Stimulated activated memory B cell treated with anti-CD40 and anti-IgM and Interleukin-4, amounts not matched to agents 10 μg/mL and 1 μg/mL and 100 μg/mL, for 72 hours (primary cell): ENCODE measurements at regions not wholly inside any gene's neighbourhood (a gene's known extent, or its start where the extent isn't known, plus 50 kb on each side); places are given as distances from the start of the nearest gene placed in this dataset.

Experiments used
- ATAC-seq: fragments of 150-1000 bp; cut with Tn5 transposase; 2 replicates; pipeline ENCODE4 v1.10.0; 2021
- H3K27ac Mint-ChIP-seq: one replicate; pipeline ENCODE4 v1.8.0; 2022; ENCODE audit warnings: mild to moderate bottlenecking, mixed read lengths
- H3K27me3 Mint-ChIP-seq: one replicate; pipeline ENCODE4 v1.8.0; 2022; ENCODE audit warnings: mixed read lengths
- H3K36me3 Mint-ChIP-seq: one replicate; pipeline ENCODE4 v1.8.0; 2022; ENCODE audit warnings: mixed read lengths
- H3K4me1 Mint-ChIP-seq: one replicate; pipeline ENCODE4 v1.8.0; 2022; ENCODE audit warnings: mixed read lengths
- H3K4me3 Mint-ChIP-seq: one replicate; pipeline ENCODE4 v1.8.0; 2022; ENCODE audit warnings: mild to moderate bottlenecking, moderate library complexity, mixed read lengths
- H3K9me3 Mint-ChIP-seq: one replicate; pipeline ENCODE4 v1.8.0; 2022; ENCODE audit warnings: mixed read lengths

GRCh38 chr6:104325341-104326172 lies 534.2 kb downstream of the HACE1 start:
- ATAC-seq, result no peak

DNA sequence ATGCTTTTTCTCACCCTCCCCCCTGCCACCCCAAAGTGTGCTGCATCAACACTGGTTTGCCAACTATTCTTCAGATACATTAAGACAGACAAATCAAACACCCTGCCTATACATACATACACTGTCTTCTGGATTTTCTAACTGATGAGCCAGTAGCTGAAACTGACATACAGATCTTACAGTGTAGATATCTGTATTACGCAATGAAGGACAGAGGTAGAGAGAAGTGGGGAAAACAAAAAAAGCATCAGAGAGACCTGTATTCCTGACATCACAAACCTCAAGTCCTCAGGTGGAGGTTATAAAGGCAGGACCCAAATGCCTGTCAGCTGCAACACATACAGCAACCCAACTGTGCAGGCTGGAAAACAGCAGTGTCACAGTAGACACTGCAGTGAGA lies 535.4 kb downstream of the HACE1 start:
- Mint-ChIP-seq H3K36me3 (no peaks in the 10 kb centered on the region), H3K9me3 (no peaks in the 10 kb centered on the region), H3K27me3 (no peaks in the 10 kb centered on the region), H3K4me3 (no peak overlapping the region), H3K4me1 (no peaks in the 10 kb centered on the region), H3K27ac (no peak overlapping the region)
- no peak for ATAC-seq

More at GRCh38 chr6:104325341-104326172, 534.2 kb downstream of the HACE1 start:
- no peaks in the 10 kb centered on the region for H3K9me3 Mint-ChIP-seq
- no peak overlapping the region for H3K4me3 Mint-ChIP-seq
- no peaks in the 10 kb centered on the region for H3K36me3 Mint-ChIP-seq
- H3K27me3 Mint-ChIP-seq, result no peaks in the 10 kb centered on the region
- no peak overlapping the region for H3K27ac Mint-ChIP-seq
- H3K4me1 Mint-ChIP-seq, result no peaks in the 10 kb centered on the region

DNA sequence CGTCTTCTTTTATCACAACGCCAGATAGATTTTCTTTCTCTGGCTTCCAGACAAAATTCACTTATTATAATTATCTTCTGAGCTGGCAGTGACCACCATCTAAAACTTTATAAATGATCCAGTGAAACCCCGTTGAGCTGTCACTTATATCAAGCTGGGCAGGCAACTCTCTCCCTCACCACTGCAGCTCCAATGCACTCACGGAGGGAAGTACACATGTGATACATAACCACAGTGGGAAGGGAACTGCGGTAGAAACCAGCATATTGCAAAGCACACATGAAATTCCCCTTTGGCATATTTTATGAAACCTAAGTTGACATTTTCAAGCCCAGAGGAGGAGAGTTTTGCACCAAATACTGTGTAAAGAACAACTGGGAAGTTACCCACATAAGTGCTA lies 536.9 kb downstream of the HACE1 start:
- Mint-ChIP-seq H3K27me3 (no peaks in the 10 kb centered on the region), H3K4me3 (no peak overlapping the region), H3K27ac (no peak overlapping the region), H3K36me3 (no peaks in the 10 kb centered on the region), H3K9me3 (no peaks in the 10 kb centered on the region), H3K4me1 (no peaks in the 10 kb centered on the region)
- ATAC-seq, result no peak

GRCh38 chr6:104321301-104321700 lies 538.4 kb downstream of the HACE1 start:
- Mint-ChIP-seq H3K27ac (no peak overlapping the region), H3K27me3 (no peaks in the 10 kb centered on the region), H3K4me3 (no peak overlapping the region), H3K4me1 (no peaks in the 10 kb centered on the region), H3K9me3 (peaks cover 2% of the 10 kb centered on the region), H3K36me3 (no peaks in the 10 kb centered on the region)
- no peak for ATAC-seq

DNA sequence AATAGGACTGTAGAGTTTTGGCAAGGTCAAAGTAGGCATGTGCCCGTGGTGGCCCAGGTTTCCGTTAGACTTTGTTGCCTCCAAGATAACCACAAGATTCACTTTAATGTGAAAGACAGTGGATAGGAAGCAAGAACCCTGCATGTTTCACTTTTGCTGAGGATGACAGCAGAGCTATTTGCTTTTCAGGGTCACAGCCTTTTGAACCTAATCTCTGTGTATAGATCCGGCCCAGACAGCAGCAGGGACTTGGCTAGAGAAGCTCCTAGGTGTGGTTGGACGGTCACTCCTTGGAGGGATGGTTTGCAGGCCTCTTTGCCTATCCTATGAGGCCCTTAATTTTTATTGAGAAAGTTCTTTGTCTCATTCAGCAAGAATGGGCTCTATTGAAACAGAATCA lies 538.8 kb downstream of the HACE1 start:
- H3K36me3 Mint-ChIP-seq, result no peaks in the 10 kb centered on the region
- no peaks in the 10 kb centered on the region for H3K27me3 Mint-ChIP-seq
- H3K9me3 Mint-ChIP-seq, result peaks cover 2% of the 10 kb centered on the region
- no peak overlapping the region for H3K27ac Mint-ChIP-seq
- no peaks in the 10 kb centered on the region for H3K4me1 Mint-ChIP-seq
- H3K4me3 Mint-ChIP-seq, result no peak overlapping the region
- no peak for ATAC-seq

DNA sequence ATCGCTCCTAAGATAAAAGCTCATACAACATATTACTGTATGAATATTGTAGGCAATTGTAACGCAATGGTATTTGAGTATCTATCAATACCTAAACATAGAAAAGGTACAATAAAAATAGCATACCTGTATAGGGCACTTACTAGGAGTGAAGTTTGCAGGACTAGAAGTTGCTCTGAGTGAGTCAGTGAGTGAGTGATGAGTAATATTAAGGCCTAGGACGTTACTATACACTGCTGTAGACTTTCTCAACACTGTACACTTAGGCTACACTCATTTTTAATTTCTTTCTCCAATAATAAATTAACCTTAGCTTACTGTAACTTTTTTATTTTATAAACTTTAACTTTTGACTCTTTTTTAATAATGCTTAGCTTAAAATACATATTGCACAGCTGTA lies 546.9 kb downstream of the HACE1 start:
- Mint-ChIP-seq H3K4me1 (no peaks in the 10 kb centered on the region), H3K27me3 (no peaks in the 10 kb centered on the region)
- ATAC-seq, result no peak

GRCh38 chr6:104306211-104306610 lies 553.5 kb downstream of the HACE1 start:
- ATAC-seq, result no peak
- H3K4me3 Mint-ChIP-seq, result no peak overlapping the region
- no peaks in the 10 kb centered on the region for H3K27me3 Mint-ChIP-seq
- H3K4me1 Mint-ChIP-seq, result no peaks in the 10 kb centered on the region
- no peaks in the 10 kb centered on the region for H3K36me3 Mint-ChIP-seq
- no peaks in the 10 kb centered on the region for H3K9me3 Mint-ChIP-seq
- no peak overlapping the region for H3K27ac Mint-ChIP-seq

More for the DNA sequence above, 546.9 kb downstream of the HACE1 start:
- Mint-ChIP-seq H3K27ac (no peak overlapping the region), H3K36me3 (no peaks in the 10 kb centered on the region), H3K4me3 (no peak overlapping the region), H3K9me3 (peaks cover 7% of the 10 kb centered on the region)

DNA sequence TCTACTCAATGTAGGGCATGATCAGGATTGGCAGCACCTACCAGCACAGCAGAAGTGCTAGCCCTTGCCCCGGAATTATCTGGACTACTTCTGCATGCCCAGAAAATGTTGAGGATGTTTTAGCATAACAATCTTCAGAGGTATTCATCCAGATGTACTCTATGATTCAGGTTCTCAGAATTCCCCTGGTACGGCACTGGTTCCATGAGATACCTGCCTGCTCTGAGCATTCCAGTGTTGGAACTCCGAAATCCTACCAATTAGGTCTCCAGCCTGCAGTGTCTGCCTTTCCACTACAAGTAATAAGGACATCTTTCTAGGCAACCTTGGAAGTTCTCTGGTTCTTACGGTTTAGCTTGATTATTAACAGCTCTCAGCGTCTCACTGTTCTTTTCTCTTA lies 554.5 kb downstream of the HACE1 start:
- H3K27ac Mint-ChIP-seq, result no peak overlapping the region
- H3K9me3 Mint-ChIP-seq, result no peaks in the 10 kb centered on the region
- ATAC-seq, result no peak
- no peaks in the 10 kb centered on the region for H3K27me3 Mint-ChIP-seq
- H3K4me1 Mint-ChIP-seq, result no peaks in the 10 kb centered on the region
- H3K36me3 Mint-ChIP-seq, result no peaks in the 10 kb centered on the region
- no peak overlapping the region for H3K4me3 Mint-ChIP-seq

- no peaks in the 10 kb centered on the region for H3K4me1 Mint-ChIP-seq
- H3K9me3 Mint-ChIP-seq, result no peaks in the 10 kb centered on the region
- no peak for ATAC-seq
- no peaks in the 10 kb centered on the region for H3K36me3 Mint-ChIP-seq
- no peaks in the 10 kb centered on the region for H3K27me3 Mint-ChIP-seq
- no peak overlapping the region for H3K4me3 Mint-ChIP-seq
- H3K27ac Mint-ChIP-seq, result no peak overlapping the region
These were observed 557.8 kb downstream of the HACE1 start for GRCh38 chr6:104301951-104302350.

GRCh38 chr6:104286641-104287040 lies 573.1 kb downstream of the HACE1 start:
- Mint-ChIP-seq H3K36me3 (no peaks in the 10 kb centered on the region), H3K27me3 (no peaks in the 10 kb centered on the region), H3K4me3 (no peak overlapping the region), H3K27ac (no peak overlapping the region), H3K9me3 (no peaks in the 10 kb centered on the region), H3K4me1 (no peaks in the 10 kb centered on the region)
- ATAC-seq, result no peak

GRCh38 chr6:104284872-104285271 lies 574.8 kb downstream of the HACE1 start:
- Mint-ChIP-seq H3K4me1 (no peaks in the 10 kb centered on the region), H3K27me3 (no peaks in the 10 kb centered on the region), H3K9me3 (no peaks in the 10 kb centered on the region), H3K27ac (no peak overlapping the region), H3K4me3 (no peak overlapping the region), H3K36me3 (no peaks in the 10 kb centered on the region)
- no peak for ATAC-seq

DNA sequence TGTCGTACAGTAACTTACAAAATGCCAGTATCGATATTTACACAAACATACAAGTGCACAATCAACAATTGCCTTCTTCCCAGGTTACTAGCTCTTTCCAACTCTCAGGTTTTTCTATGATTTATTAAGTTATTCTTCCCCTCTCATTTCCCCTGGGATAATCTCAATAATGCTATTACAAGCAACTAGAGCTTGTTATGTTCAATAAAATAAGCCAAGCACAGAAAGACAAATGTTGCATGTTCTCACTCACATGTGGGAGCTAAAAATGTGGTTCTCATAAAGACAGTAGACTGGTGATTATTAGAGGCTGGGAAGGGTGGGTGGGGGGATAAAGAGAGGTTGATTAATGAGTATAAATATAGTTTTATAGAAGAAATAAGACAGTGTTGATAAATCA lies 577.1 kb downstream of the HACE1 start:
- no peaks in the 10 kb centered on the region for H3K36me3 Mint-ChIP-seq
- no peak for ATAC-seq
- no peaks in the 10 kb centered on the region for H3K4me1 Mint-ChIP-seq
- peaks cover 3% of the 10 kb centered on the region for H3K9me3 Mint-ChIP-seq
- H3K27me3 Mint-ChIP-seq, result no peaks in the 10 kb centered on the region
- H3K27ac Mint-ChIP-seq, result no peak overlapping the region
- no peak overlapping the region for H3K4me3 Mint-ChIP-seq

GRCh38 chr6:104281370-104281769 lies 578.3 kb downstream of the HACE1 start:
- H3K27ac Mint-ChIP-seq, result no peak overlapping the region
- no peak for ATAC-seq
- no peak overlapping the region for H3K4me3 Mint-ChIP-seq
- peaks cover 7% of the 10 kb centered on the region for H3K9me3 Mint-ChIP-seq
- no peaks in the 10 kb centered on the region for H3K27me3 Mint-ChIP-seq
- no peaks in the 10 kb centered on the region for H3K4me1 Mint-ChIP-seq
- H3K36me3 Mint-ChIP-seq, result no peaks in the 10 kb centered on the region

DNA sequence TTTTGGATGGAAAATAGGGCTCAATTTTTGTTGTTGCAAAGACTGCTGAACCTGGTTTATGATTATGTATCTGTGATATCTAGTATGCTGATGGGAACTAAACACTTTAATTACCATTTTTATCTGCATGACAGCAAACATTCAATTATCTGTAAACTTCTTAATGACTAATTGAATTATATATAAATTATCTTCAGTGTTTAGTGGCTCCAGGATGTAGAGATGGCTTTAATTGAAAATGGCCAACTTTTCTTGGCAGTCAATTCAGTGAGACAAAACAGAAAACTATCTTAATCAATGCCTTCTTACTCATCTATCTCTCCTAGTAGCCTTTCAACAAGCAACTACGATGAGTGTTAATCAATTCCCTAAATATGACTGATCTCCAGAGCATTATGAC lies 591.3 kb downstream of the HACE1 start:
- no peaks in the 10 kb centered on the region for H3K4me1 Mint-ChIP-seq
- no peaks in the 10 kb centered on the region for H3K27me3 Mint-ChIP-seq
- H3K4me3 Mint-ChIP-seq, result no peak overlapping the region
- no peaks in the 10 kb centered on the region for H3K9me3 Mint-ChIP-seq
- no peak for ATAC-seq
- no peaks in the 10 kb centered on the region for H3K36me3 Mint-ChIP-seq
- no peak overlapping the region for H3K27ac Mint-ChIP-seq

GRCh38 chr6:104266922-104267321 lies 592.8 kb downstream of the HACE1 start:
- Mint-ChIP-seq H3K4me1 (no peaks in the 10 kb centered on the region), H3K27me3 (no peaks in the 10 kb centered on the region), H3K27ac (no peak overlapping the region), H3K4me3 (no peak overlapping the region), H3K9me3 (no peaks in the 10 kb centered on the region), H3K36me3 (no peaks in the 10 kb centered on the region)
- no peak for ATAC-seq

DNA sequence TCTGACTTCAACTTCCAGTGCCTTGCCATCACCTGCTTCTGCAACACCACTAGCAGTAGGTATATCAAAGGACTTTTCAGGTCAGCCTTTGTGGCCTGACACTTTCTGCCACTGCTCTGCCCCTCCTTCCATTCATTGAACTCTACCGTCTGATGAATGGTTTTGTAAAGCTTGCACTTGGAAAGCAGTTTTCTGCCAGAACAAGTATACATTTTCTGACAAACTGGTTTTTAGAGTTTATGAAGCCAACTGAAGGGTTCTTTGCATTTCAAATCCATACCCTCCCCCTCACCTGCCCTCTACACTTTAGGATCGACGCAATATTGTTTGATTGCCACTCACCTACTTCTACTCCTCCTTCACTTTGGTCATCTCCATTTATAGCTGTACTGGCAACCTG lies 603.1 kb downstream of the HACE1 start:
- Mint-ChIP-seq H3K36me3 (no peaks in the 10 kb centered on the region), H3K9me3 (no peaks in the 10 kb centered on the region), H3K27ac (no peak overlapping the region), H3K27me3 (no peaks in the 10 kb centered on the region), H3K4me3 (no peak overlapping the region), H3K4me1 (no peaks in the 10 kb centered on the region)
- ATAC-seq, result no peak
